ENCODE measurements at regions not wholly inside any gene's neighbourhood (a gene's known extent, or its start where the extent isn't known, plus 50 kb on each side); places are given as distances from the start of the nearest gene placed in this dataset.
A peak's percentile ranks its signal among the peaks of the same experiment; 100 is the strongest.

DNA sequence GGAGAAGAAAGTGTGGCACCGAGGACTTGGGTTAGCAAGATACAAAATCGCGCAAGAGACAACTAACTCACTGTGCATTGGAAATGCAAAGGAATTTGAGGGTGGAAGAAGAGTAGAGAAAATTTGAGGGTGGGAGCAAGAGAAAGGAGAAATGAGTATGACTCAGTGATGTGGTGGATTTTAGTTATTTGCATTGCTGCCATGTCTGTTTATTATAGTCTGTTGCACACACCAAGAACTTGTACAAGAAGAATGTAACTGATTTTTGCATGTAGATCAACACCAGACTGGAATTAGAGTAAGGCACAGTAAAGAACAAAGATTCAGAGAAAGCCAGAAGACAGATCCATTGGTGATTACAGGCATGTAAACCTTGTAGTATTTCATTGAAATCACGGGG, 71.6 kb upstream of the SMIM36 start:
- DNase-seq (ENCODE audit: low spot score) = no peak

DNA sequence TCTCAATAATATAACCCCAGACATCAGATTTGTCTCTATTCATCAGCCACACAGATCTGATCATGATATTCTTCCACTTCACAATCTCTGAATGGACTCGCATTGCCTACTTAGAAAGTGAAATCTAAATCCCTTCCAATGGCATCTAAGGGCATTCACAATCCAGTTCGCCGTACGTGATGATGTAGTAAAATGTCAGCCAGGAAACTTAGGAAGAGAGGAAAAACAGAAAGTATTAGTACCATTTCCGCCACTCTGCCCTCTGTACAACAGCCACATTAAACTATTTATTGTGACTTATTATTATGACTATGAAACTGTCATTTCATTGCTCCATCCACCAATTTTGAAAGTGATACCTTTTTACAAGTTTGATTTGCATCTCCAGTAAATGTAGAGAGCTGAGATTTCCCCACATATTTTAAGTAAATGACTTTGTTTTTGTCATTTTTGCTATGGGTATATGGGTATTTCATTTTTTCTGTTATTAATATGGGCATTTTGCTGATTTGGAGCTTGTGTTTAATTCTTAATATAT, 69.4 kb upstream of the SMIM36 start:
- DNase-seq (ENCODE audit: low spot score) = no peak

DNA sequence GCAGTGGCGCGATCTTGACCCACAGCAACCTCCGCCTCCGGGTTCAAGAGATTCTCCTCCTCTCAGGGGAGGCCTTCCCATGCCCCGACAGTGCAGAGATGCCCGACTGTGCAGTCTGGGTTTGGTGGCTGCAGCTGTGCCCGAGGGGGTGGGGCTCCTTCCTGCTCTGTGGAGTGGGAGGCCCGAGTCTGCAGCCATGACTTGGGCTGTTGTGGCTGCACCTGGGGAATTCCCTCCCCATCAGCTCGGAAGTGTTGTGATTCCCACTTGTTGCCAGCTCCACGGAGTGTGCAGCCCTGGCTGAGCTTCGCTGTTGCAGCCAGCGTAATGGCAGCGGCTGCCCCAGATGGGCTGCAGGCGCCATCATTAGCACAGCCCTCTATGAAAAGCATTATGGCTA, 66.4 kb upstream of the SMIM36 start:
- DNase-seq (ENCODE audit: low spot score) = no peak

DNA sequence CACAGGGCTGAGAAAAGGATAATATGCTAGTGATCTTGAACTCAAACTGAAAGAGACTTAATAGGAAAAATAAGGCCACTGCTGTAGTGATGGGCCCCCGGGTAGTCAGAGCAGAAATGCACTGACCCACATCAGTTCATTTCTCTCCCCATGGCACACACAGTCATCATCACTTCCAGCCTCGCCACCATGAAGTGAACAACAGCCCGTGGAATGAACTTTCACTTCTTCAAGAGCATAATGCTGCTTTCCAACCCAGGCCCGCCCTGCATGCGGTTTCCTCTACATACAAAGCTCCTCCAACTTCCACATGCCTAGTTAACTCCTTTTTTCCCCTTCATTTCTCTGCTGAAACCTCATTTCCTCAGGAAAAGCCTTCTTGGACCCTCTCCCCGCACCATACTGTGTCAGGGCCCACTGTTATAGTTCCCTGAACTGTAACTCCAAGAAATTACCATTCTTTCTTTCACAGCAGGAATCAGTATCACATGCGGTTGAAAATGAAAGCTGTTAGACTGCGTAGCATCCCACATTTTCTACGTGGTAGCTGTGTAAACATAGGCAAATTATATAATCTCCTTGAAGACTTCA, 65.8 kb upstream of the SMIM36 start:
- DNase-seq (ENCODE audit: low spot score) = peak; percentile 31

DNA sequence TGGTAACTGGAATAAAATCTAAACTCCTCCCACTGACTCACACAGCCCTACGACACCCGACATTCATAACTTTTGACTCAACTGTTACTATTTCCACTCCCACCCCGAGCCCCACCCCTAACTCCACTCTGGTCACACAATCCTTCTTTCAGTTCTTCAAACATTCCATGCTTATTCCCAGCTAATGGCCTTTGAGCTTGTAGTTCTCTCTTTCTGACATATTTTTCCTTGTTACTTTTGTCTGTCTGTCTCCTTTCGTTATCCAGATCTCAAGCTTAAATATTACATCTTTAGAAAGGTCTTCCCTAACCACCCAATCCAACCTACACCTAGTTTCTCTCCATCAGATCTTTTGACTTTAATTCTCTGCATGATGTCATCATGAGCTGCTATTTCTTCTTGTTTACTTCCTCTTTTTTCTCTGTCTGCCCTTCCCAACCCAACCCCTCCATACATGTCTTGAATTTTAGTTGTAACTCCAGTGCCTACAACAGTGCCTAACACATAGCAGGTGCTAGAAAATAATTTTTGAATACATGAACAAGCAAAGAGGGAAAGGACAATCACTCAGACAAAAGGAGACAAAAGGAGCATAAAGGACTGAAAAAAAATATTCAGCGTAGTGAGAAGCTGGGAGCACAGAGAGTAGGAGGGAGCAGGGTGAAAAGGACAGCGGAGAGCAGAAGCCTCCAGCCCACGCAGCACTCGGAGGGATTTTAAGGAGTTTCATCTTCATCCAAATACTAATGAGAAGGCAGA, 65.2 kb upstream of the SMIM36 start:
- DNase-seq (ENCODE audit: low spot score) = peak; percentile 66

DNA sequence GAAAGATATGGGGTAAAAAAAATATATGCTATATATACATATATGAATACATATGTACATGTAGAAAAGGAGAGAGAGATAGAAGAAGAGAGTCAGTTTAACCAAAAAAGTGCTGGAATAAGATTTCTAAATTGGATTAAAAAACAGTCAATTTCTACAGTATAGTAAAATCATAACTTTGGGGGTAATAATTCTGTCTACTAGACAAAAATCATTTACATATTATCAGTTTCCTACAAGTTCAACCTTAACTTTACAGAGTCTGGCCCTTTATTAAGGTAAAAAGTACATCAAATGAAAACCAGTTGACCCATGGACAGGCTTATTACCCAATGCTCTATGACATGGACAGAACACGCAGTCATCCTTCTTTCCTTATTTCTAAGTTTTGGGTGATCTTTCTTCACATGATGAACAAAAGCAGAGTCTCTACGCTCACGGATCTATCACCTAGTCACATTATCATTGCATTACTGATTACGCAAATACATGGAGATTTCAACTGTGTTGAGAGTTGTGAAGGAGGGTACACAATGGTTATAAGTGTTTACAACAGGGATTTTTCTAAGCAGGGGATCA, 63.9 kb upstream of the SMIM36 start:
- DNase-seq (ENCODE audit: low spot score) = no peak

DNA sequence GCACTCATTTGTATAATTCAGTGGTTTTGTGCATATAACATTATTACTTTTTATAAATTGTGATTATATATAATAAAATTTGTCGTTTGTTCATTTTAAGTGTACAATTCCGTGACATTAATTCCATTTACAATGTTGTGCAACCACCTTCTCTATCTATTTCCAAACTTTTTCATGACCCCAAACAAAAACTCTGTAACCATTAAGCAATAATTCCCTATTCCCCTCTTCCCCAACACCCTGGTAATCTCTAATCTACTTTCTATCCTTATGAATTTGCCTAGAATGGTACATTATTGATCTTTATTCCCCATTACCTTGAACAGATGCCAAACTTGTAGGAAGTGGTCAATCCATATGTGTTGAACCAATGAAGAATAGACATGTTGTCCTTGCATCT, 61.3 kb upstream of the SMIM36 start:
- DNase-seq (ENCODE audit: low spot score) = no peak

DNA sequence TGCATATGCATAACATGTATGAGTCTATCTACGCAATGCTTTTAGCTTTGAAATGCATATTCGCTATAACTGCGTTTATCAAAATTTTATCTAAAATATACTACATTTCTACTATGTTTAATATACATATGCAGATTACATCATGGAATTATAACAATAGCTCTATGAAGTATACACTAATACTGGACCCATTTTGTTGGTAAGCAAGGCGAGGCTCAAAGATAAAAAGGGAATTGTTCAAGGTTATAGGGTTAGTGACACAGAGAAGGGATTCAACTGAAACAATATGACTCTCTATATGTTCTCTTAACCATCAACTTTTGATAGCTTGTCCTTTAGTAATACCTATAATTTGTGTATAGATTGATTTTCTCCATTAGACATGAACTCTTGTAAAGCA, 60.9 kb upstream of the SMIM36 start:
- no peak for DNase-seq (ENCODE audit: low spot score)

DNA sequence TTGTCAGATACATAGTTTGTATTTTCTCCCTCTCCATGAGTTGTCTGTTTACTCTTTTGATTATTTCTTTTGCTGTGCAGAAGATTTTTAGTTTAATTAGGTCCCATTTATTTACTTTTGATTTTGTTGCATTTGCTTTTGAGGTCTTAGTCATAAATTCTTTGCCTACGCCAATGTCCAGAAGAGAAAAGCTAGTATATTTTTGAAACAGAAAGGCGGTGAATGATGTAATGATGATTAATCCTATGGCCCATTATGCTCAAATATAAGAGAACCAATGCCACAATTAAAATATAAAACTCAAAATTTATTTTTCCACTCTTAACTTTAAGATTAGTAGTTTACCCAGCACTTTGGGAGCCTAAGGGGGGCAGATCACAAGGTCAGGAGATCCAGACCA, 59.8 kb upstream of the SMIM36 start:
- DNase-seq (ENCODE audit: low spot score) = no peak

DNA sequence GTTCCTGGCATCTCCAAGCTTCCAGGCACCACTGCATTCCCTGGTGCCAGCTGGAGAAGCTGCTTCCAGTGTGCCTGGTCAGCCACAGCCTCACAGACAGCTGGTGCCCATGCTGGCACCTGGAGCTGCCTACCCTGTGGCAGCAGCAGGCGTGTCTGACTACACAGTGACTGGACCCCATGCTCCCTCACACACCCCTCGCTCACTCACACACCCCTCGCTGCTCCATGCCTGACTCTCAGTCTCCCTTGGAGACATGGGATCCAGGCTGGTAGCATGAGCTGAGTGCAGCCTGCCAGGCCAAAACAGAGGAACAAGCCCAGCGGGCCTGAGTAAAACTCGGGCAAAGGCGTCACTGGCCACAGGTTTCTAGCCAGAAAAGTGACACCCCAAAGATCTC, 59.1 kb upstream of the SMIM36 start:
- DNase-seq (ENCODE audit: low spot score) = no peak

DNA sequence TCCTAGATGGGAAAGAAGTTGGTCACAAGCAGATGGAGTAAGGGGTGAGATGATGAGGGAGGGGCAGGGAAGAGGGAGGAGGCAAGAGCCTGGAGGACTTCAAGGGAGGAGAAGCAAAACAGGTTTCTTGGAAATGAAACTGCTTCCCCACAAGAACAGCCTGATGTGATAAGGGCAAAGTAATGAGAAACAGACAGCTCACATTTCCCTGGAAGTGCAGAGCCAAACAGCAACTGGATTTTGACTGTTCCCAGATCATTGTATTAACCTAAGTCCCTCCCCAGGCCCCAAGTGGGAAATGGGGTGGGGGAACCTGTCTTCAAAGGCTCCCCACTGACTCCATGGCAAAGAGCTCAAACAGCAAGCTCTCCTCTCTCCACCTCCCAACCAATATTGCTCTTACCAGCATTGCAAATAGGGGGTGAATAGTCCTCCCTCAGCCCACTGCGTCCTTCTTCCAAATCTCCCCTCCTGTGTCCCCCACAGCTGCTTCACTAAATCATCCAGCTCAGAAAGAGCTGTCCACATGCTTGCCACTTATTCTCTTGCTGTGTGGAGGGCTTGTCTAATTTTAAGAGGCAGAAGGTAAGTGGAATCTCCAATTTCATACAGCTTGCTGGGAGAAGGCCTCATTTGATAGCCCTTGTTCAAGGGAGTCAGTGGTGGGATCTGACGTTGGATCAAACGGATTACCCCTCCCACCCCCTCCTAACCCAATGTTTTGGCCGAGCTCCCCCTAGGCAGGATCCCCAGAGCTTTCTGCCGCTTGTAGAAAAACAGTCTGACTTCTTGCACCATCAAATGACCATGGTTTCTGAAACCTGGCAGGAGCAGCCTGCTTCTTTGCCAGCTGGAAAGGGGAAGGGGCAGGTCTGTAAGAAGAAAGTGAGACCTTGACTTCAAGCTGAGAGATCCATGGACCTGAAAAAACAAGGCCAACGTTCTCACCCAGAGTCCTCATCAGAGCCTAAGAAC, 56.3 kb upstream of the SMIM36 start:
- DNase-seq (ENCODE audit: low spot score) = no peak

DNA sequence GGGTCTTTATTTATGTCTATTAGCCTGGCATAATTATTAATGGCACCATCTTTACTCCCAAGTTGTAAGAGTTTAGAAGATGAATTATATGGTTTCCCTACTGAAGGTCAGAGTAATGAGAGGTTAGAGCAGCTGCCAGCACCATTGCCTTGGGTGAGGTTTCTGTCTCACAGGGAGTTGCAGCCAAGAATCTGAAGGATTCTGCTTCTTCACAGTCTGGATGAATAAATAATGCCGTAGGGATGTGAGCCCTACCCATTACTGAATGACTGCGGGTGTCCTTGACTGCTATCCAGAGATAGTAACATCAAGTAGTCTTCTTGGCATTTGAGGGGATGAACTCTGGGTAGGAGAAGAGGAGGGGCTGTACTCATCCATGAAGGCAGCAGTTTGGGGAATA, 52.8 kb upstream of the SMIM36 start:
- DNase-seq (ENCODE audit: low spot score) = no peak

DNA sequence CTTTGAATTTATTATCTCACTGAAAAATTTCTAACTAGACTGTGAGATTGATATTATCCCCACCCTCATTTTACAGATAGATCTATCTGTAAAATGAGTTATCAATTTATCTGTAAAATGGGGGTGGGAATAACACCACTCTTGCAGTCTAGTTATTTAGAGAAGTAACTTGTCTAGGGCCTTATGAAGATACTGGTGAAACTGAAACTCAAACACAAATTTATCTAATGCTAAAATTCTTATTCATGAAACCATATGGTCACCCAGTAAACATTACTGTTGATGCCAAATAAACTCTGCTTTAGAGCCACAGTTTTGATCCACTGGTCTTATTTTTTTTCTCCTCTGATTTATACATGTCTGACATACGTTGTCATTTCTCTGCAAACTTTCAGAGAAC, 52.1 kb upstream of the SMIM36 start:
- DNase-seq (ENCODE audit: low spot score) = no peak

DNA sequence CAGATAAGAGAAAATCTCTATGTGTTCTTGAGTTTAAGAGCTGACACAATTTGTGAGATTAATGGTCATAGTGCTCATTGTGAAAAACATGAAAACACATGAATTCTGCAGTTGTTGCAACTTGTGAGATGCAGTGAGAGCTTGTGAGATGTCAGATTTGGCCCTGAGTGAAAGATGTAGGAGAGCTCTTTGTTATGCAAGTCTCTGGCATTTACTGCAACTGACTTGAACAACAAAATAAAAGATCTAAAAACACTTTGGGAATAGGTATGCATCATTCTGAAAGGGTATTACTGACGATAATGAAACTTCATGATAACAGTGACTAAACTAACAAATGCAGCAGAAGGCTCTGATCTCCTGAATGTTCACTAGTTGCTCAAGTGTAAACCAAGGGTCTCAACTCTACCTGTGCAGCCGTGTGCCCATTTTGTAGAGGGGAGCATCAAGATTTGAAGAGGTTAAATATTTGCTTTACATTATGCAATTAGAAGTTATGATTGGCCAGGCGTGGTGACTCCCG, 50.8 kb upstream of the SMIM36 start:
- DNase-seq (ENCODE audit: low spot score) = no peak

DNA sequence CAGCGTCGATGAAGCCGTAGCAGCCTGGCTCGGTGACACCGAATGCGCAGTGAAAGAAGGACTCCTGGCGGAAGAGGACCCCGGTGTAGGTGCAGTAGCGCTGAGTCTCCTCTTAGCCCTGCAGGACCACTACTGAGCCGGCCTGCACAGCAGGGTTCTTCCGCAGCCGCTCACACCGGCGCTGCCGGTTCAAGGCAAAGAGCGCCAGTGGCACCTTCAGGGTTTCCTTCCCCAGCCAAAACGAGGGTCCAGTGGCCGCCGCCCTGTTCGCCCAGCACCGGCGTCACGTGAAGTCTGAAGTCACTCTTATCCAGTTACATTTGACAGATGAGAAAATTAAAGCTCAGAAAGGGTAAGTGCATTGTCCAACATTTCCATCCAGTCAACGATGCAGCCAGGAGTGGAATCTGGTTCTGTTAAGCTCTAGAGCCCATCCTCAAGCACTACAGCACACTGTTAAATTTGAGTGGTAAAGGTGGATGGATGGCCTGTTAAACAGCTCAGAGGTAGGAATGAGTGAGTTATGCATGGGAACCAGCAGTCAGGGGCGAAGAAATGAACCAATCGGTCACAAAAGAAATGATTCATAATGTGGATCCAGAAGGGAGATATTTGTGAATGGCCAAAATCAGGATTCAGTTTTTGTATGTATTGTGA, 50.2 kb upstream of the SMIM36 start:
- no peak for DNase-seq (ENCODE audit: low spot score)

All from LoVo (cell line).